NB4 (cell line): ENCODE measurements at regions not wholly inside any gene's neighbourhood (a gene's known extent, or its start where the extent isn't known, plus 50 kb on each side); places are given as distances from the start of the nearest gene placed in this dataset.

Experiments
- DNase-seq: peaks from one replicate; pipeline ENCODE4 v3.0.0; 2010; ENCODE audit warnings: low read depth
- H3K4me3 ChIP-seq: one replicate; pipeline ENCODE4 v1.5.1; 2011; ENCODE audit warnings: mild to moderate bottlenecking, low read depth, low read length, moderate library complexity
- CTCF ChIP-seq: IDR thresholded peaks from one replicate; pipeline ENCODE4 v1.5.1; 2012; ENCODE audit warnings: low read depth, low read length
- MYC ChIP-seq: IDR thresholded peaks from 2 replicates; pipeline ENCODE4 v1.6.1; 2011; ENCODE audit warnings: low read depth, low read length
- POLR2A ChIP-seq: IDR thresholded peaks from 2 replicates; pipeline ENCODE4 v1.6.1; 2011; ENCODE audit warnings: mild to moderate bottlenecking; ENCODE audit not compliant: insufficient read length; ENCODE audit errors: extremely low read depth
- TF ChIP-seq, protein P1 (sequence below): IDR thresholded peaks from 2 replicates; pipeline ENCODE4 v1.6.1; 2011; ENCODE audit warnings: low read depth, low read length

- no peak overlapping the region for H3K4me3 ChIP-seq
- peak; percentile 70 for DNase-seq
- TF ChIP-seq POLR2A (no peak), CTCF (no peak), MYC (no peak)
- TF ChIP-seq, protein P1, sequence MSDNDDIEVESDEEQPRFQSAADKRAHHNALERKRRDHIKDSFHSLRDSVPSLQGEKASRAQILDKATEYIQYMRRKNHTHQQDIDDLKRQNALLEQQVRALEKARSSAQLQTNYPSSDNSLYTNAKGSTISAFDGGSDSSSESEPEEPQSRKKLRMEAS, result no peak
Measured at GRCh38 chr2:128535953-128536352, 217.3 kb upstream of the HS6ST1 start.

DNA sequence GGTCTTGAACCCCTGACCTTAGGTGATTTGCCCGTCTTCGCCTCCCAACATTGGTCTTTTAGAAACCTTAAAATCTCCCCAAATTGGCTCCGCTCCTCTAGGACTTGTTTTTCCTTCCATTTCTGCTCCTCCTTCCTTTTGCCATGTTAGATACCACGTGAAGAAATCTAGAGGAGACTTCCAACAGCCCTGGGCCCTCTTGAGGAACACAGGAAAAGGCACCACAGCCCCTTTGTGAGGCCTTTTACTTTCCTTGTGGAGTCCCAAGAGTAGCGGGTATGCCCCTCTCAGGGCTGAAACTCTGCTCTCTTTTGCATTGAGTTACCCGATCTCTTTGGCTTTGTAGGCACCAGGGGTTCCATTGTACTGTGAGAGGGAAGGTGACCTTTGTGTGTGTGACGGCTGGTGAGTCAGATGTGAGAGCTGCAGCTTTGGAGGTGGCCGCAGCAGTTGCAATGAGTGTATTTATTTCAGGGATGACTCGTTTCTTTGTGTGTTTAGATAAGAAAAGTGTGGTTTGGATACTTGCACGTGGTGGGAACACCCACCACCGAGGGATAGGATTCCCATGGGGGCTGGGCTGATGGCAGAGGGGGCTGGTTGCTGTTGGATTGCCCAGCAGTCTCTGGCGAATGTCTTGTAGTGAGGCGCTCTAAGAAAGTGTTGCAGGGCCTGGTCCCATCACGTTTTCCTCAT lies 218.4 kb upstream of the HS6ST1 start:
- no peak for TF ChIP-seq POLR2A
- TF ChIP-seq, protein P1, result peak; percentile 62
- DNase-seq, result peak; percentile 92
- H3K4me3 ChIP-seq, result peak overlapping the region; percentile 43

- TF ChIP-seq MYC (no peak), POLR2A (no peak), CTCF (no peak)
- TF ChIP-seq, protein P1, result no peak
- H3K4me3 ChIP-seq, result peak overlapping the region; percentile 43
- no peak for DNase-seq
Measured at GRCh38 chr2:128537646-128538045, 219.0 kb upstream of the HS6ST1 start.

DNA sequence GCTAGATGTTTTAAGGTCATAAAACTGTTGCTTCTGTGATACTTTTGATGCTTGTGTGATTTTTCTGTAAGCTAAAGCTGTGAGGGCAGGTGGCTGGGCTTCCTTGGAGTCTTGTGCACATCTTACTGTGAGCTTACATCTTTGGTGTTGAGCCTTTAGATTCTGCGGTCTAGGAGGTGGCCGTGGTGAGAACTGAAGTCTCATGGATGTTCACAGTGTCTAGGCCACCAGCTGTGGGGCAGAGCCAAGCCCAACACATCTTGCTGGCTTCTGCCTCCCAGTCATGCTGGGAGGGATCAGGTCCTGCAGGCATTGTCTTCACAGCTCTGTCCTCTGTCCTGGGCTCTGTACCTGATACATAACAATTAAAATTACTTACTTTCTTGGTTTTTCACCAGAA lies 219.7 kb upstream of the HS6ST1 start:
- DNase-seq, result peak; percentile 59
- TF ChIP-seq, protein P1, result no peak
- no peak for TF ChIP-seq CTCF
- TF ChIP-seq MYC, result no peak
- no peak for TF ChIP-seq POLR2A
- H3K4me3 ChIP-seq, result peak overlapping the region; percentile 43

- DNase-seq, result no peak
- TF ChIP-seq, protein P1, result no peak
- TF ChIP-seq MYC, result no peak
- H3K4me3 ChIP-seq, result no peak overlapping the region
Measured at GRCh38 chr2:128540670-128541069, 222.0 kb upstream of the HS6ST1 start.

GRCh38 chr2:128541448-128541847 lies 222.8 kb upstream of the HS6ST1 start:
- no peak for TF ChIP-seq POLR2A
- TF ChIP-seq, protein P1, result no peak
- no peak for TF ChIP-seq CTCF
- TF ChIP-seq MYC, result no peak
- no peak for DNase-seq
- no peak overlapping the region for H3K4me3 ChIP-seq
